ENCODE measurements at regions not wholly inside any gene's neighbourhood (a gene's known extent, or its start where the extent isn't known, plus 50 kb on each side); places are given as distances from the start of the nearest gene placed in this dataset.
A peak's percentile ranks its signal among the peaks of the same experiment; 100 is the strongest.
"Not testable (repeated sequence)": the region's sequence is repeated elsewhere in the genome, so short reads cannot be mapped to it uniquely, and the experiment has no call there.

GRCh38 chr6:81105998-81106397 lies 646.5 kb downstream of the TENT5A start:
- Histone ChIP-seq H3K9ac (ENCODE audit: low read depth in 1 of 2, low read length in 2 of 2) (no peak overlapping the region), H3K4me1 (ENCODE audit: control insufficient read depth in 4 of 4, insufficient read depth in 4 of 4, low read length in 3 of 4) (no peaks in the 10 kb centered on the region), H3K27me3 (ENCODE audit: control insufficient read depth in 4 of 4, insufficient read depth in 4 of 4, low read length in 3 of 4) (no peaks in the 10 kb centered on the region), H3K27ac (ENCODE audit: low read depth in 1 of 2, low read length in 2 of 2) (no peak overlapping the region), H3K4me3 (ENCODE audit: low read depth in 1 of 3, low read length in 3 of 3) (no peak overlapping the region), H3K36me3 (ENCODE audit: control insufficient read depth in 4 of 4, insufficient read depth in 3 of 4, low read depth in 1 of 4, low read length in 3 of 4) (no peaks in the 10 kb centered on the region), H3K9me3 (ENCODE audit: control insufficient read depth in 4 of 4, low read length in 3 of 4) (peaks cover 0 to 3% (median 0%) of the 10 kb centered on the region in 4 donors)
- 74% methylated on average over 1 of the region's 1 CpG for WGBS
- TF ChIP-seq EGR1 (IDR thresholded peaks at IDR 0.05; ENCODE audit: low read depth in 2 of 2) (no peak), RAD21 (IDR thresholded peaks at IDR 0.05) (peak in 1 of 2 donors; percentile 20)
- no peak for DNase-seq (ENCODE audit: low spot score)

- DNase-seq (ENCODE audit: low spot score), result no peak
- TF ChIP-seq RAD21 (IDR thresholded peaks at IDR 0.05), result no peak
- TF ChIP-seq EGR1 (IDR thresholded peaks at IDR 0.05; ENCODE audit: low read depth in 2 of 2), result no peak
- TF ChIP-seq MAX (IDR thresholded peaks at IDR 0.05), result no peak
- TF ChIP-seq TAF1 (conservative IDR thresholded peaks at IDR 0.05), result no peak
- TF ChIP-seq SP1 (IDR thresholded peaks at IDR 0.05), result no peak
- TF ChIP-seq ATF3 (IDR thresholded peaks at IDR 0.05), result no peak
- TF ChIP-seq FOXA1 (IDR thresholded peaks at IDR 0.05), result no peak
- TF ChIP-seq ZBTB33 (IDR thresholded peaks at IDR 0.05), result no peak
- TF ChIP-seq REST (IDR thresholded peaks at IDR 0.05), result no peak
- TF ChIP-seq HNF4G (IDR thresholded peaks at IDR 0.05), result no peak
- no peak for TF ChIP-seq NR2F2 (IDR thresholded peaks at IDR 0.05)
- TF ChIP-seq CTCF (IDR thresholded peaks at IDR 0.05; ENCODE audit: low read depth, low read length, missing input control), result no peak
- no peak for TF ChIP-seq GABPA (IDR thresholded peaks at IDR 0.05 in 1 of 2, conservative IDR thresholded peaks at IDR 0.05 in 1 of 2)
- Histone ChIP-seq H3K9me3 (ENCODE audit: control insufficient read depth in 4 of 4, low read length in 3 of 4) (peaks cover 0 to 3% (median 0%) of the 10 kb centered on the region in 4 donors), H3K4me3 (ENCODE audit: low read depth in 1 of 3, low read length in 3 of 3) (no peak overlapping the region), H3K27ac (ENCODE audit: low read depth in 1 of 2, low read length in 2 of 2) (no peak overlapping the region), H3K36me3 (ENCODE audit: control insufficient read depth in 4 of 4, insufficient read depth in 3 of 4, low read depth in 1 of 4, low read length in 3 of 4) (no peaks in the 10 kb centered on the region), H3K4me1 (ENCODE audit: control insufficient read depth in 4 of 4, insufficient read depth in 4 of 4, low read length in 3 of 4) (no peaks in the 10 kb centered on the region), H3K27me3 (ENCODE audit: control insufficient read depth in 4 of 4, insufficient read depth in 4 of 4, low read length in 3 of 4) (no peaks in the 10 kb centered on the region), H3K9ac (ENCODE audit: low read depth in 1 of 2, low read length in 2 of 2) (no peak overlapping the region)
- 89% methylated on average over 20 of the region's 20 CpGs for WGBS
Measured at GRCh38 chr6:81098109-81098814, 654.2 kb downstream of the TENT5A start.

GRCh38 chr6:81096464-81096863 lies 656.0 kb downstream of the TENT5A start:
- H3K4me1 ChIP-seq (ENCODE audit: control insufficient read depth in 4 of 4, insufficient read depth in 4 of 4, low read length in 3 of 4); H3K4me3 ChIP-seq (ENCODE audit: low read depth in 1 of 3, low read length in 3 of 3); H3K27me3 ChIP-seq (ENCODE audit: control insufficient read depth in 4 of 4, insufficient read depth in 4 of 4, low read length in 3 of 4); H3K36me3 ChIP-seq (ENCODE audit: control insufficient read depth in 4 of 4, insufficient read depth in 3 of 4, low read depth in 1 of 4, low read length in 3 of 4); DNase-seq (ENCODE audit: low spot score); H3K9ac ChIP-seq (ENCODE audit: low read depth in 1 of 2, low read length in 2 of 2); H3K9me3 ChIP-seq (ENCODE audit: control insufficient read depth in 4 of 4, low read length in 3 of 4); H3K27ac ChIP-seq (ENCODE audit: low read depth in 1 of 2, low read length in 2 of 2): not testable (repeated sequence)
- 71% methylated on average over 6 of the region's 6 CpGs for WGBS
